ENCODE measurements at regions not wholly inside any gene's neighbourhood (a gene's known extent, or its start where the extent isn't known, plus 50 kb on each side); places are given as distances from the start of the nearest gene placed in this dataset.
A peak's percentile ranks its signal among the peaks of the same experiment; 100 is the strongest.

- ChIA-PET CTCF (no interaction called here), POLR2A (no interaction called here)
- Histone ChIP-seq H3K36me3 (ENCODE audit: control insufficient read depth, insufficient read depth, low read length) (no peaks in the 10 kb centered on the region), H3K4me3 (ENCODE audit: low read depth, low read length) (no peak overlapping the region), H3K27me3 (ENCODE audit: control insufficient read depth, insufficient read depth, low read length) (no peaks in the 10 kb centered on the region)
- no peak for TF ChIP-seq CTCF (IDR thresholded peaks at IDR 0.05; ENCODE audit: insufficient read depth, low read depth, low read length)
- no peak for DNase-seq (ENCODE audit: low read depth)
Observed at GRCh38 chr3:162021206-162021605, 524.6 kb downstream of the OTOL1 start.

GRCh38 chr3:162022911-162023310, 526.3 kb downstream of the OTOL1 start:
- no peaks in the 10 kb centered on the region for H3K27me3 ChIP-seq (ENCODE audit: control insufficient read depth, insufficient read depth, low read length)
- H3K4me3 ChIP-seq (ENCODE audit: low read depth, low read length) = no peak overlapping the region
- no peaks in the 10 kb centered on the region for H3K36me3 ChIP-seq (ENCODE audit: control insufficient read depth, insufficient read depth, low read length)
- POLR2A ChIA-PET = no interaction called here
- no peak for DNase-seq (ENCODE audit: low read depth)
- no peak for TF ChIP-seq CTCF (IDR thresholded peaks at IDR 0.05; ENCODE audit: insufficient read depth, low read depth, low read length)
- CTCF ChIA-PET = no interaction called here

- ChIA-PET POLR2A (no interaction called here), CTCF (no interaction called here)
- Histone ChIP-seq H3K36me3 (ENCODE audit: control insufficient read depth, insufficient read depth, low read length) (no peaks in the 10 kb centered on the region), H3K27me3 (ENCODE audit: control insufficient read depth, insufficient read depth, low read length) (no peaks in the 10 kb centered on the region), H3K4me3 (ENCODE audit: low read depth, low read length) (no peak overlapping the region)
- no peak for DNase-seq (ENCODE audit: low read depth)
- TF ChIP-seq CTCF (IDR thresholded peaks at IDR 0.05; ENCODE audit: insufficient read depth, low read depth, low read length) = no peak
Observed at GRCh38 chr3:162029736-162030135, 533.1 kb downstream of the OTOL1 start.

- ChIA-PET POLR2A (no interaction called here), CTCF (no interaction called here)
- Histone ChIP-seq H3K4me3 (ENCODE audit: low read depth, low read length) (no peak overlapping the region), H3K27me3 (ENCODE audit: control insufficient read depth, insufficient read depth, low read length) (no peaks in the 10 kb centered on the region), H3K36me3 (ENCODE audit: control insufficient read depth, insufficient read depth, low read length) (no peaks in the 10 kb centered on the region)
- peak; percentile 56 for DNase-seq (ENCODE audit: low read depth)
- TF ChIP-seq CTCF (IDR thresholded peaks at IDR 0.05; ENCODE audit: insufficient read depth, low read depth, low read length) = no peak
Observed at GRCh38 chr3:162034368-162034767, 537.8 kb downstream of the OTOL1 start.

- H3K27me3 ChIP-seq (ENCODE audit: control insufficient read depth, insufficient read depth, low read length) = no peaks in the 10 kb centered on the region
- TF ChIP-seq CTCF (IDR thresholded peaks at IDR 0.05; ENCODE audit: insufficient read depth, low read depth, low read length) = no peak
- DNase-seq (ENCODE audit: low read depth) = no peak
- no peaks in the 10 kb centered on the region for H3K36me3 ChIP-seq (ENCODE audit: control insufficient read depth, insufficient read depth, low read length)
- POLR2A ChIA-PET = no interaction called here
- CTCF ChIA-PET = interaction anchor here (1.0 kb wide), 1 partner anchor 126 kb away, joined by 3 read pairs; no protein-coding TSS in a partner anchor
- no peak overlapping the region for H3K4me3 ChIP-seq (ENCODE audit: low read depth, low read length)
Observed at GRCh38 chr3:162041622-162042021, 545.0 kb downstream of the OTOL1 start.
